ENCODE measurements at regions not wholly inside any gene's neighbourhood (a gene's known extent, or its start where the extent isn't known, plus 50 kb on each side); places are given as distances from the start of the nearest gene placed in this dataset.

- no peak overlapping the region for H3K27ac ChIP-seq
- no peak for TF ChIP-seq CTCF (conservative IDR thresholded peaks at IDR 0.05)
- TF ChIP-seq ZFX (IDR thresholded peaks at IDR 0.05): no peak
These were observed 772.0 kb downstream of the LTN1 start for GRCh38 chr21:28220680-28221079.

GRCh38 chr21:28216976-28217523, 775.6 kb downstream of the LTN1 start:
- H3K27ac ChIP-seq: no peak overlapping the region
- TF ChIP-seq ZFX (IDR thresholded peaks at IDR 0.05) (no peak), CTCF (conservative IDR thresholded peaks at IDR 0.05) (no peak)

- TF ChIP-seq ZFX (IDR thresholded peaks at IDR 0.05) (no peak), CTCF (conservative IDR thresholded peaks at IDR 0.05) (no peak)
- H3K27ac ChIP-seq: no peak overlapping the region
These were observed 777.3 kb downstream of the LTN1 start for GRCh38 chr21:28215214-28215954.

GRCh38 chr21:28214786-28215185, 777.9 kb downstream of the LTN1 start:
- no peak overlapping the region for H3K27ac ChIP-seq
- no peak for TF ChIP-seq CTCF (conservative IDR thresholded peaks at IDR 0.05)
- no peak for TF ChIP-seq ZFX (IDR thresholded peaks at IDR 0.05)

- TF ChIP-seq ZFX (IDR thresholded peaks at IDR 0.05): no peak
- TF ChIP-seq CTCF (conservative IDR thresholded peaks at IDR 0.05): no peak
- no peak overlapping the region for H3K27ac ChIP-seq
These were observed 779.4 kb downstream of the LTN1 start for GRCh38 chr21:28213261-28213660.

- no peak overlapping the region for H3K27ac ChIP-seq
- TF ChIP-seq CTCF (conservative IDR thresholded peaks at IDR 0.05) (no peak), ZFX (IDR thresholded peaks at IDR 0.05) (no peak)
These were observed 780.6 kb downstream of the LTN1 start for GRCh38 chr21:28212061-28212460.

- TF ChIP-seq CTCF (conservative IDR thresholded peaks at IDR 0.05): no peak
- no peak overlapping the region for H3K27ac ChIP-seq
These were observed 785.1 kb downstream of the LTN1 start for GRCh38 chr21:28207436-28208173.
